ENCODE measurements at regions not wholly inside any gene's neighbourhood (a gene's known extent, or its start where the extent isn't known, plus 50 kb on each side); places are given as distances from the start of the nearest gene placed in this dataset.

- DNase-seq (ENCODE audit: low read depth in 1 of 2, low spot score in 1 of 2) = no peak
- H3K4me1 ChIP-seq = no peaks in the 10 kb centered on the region
- FAIRE-seq = no peak
- TF ChIP-seq, protein P1, sequence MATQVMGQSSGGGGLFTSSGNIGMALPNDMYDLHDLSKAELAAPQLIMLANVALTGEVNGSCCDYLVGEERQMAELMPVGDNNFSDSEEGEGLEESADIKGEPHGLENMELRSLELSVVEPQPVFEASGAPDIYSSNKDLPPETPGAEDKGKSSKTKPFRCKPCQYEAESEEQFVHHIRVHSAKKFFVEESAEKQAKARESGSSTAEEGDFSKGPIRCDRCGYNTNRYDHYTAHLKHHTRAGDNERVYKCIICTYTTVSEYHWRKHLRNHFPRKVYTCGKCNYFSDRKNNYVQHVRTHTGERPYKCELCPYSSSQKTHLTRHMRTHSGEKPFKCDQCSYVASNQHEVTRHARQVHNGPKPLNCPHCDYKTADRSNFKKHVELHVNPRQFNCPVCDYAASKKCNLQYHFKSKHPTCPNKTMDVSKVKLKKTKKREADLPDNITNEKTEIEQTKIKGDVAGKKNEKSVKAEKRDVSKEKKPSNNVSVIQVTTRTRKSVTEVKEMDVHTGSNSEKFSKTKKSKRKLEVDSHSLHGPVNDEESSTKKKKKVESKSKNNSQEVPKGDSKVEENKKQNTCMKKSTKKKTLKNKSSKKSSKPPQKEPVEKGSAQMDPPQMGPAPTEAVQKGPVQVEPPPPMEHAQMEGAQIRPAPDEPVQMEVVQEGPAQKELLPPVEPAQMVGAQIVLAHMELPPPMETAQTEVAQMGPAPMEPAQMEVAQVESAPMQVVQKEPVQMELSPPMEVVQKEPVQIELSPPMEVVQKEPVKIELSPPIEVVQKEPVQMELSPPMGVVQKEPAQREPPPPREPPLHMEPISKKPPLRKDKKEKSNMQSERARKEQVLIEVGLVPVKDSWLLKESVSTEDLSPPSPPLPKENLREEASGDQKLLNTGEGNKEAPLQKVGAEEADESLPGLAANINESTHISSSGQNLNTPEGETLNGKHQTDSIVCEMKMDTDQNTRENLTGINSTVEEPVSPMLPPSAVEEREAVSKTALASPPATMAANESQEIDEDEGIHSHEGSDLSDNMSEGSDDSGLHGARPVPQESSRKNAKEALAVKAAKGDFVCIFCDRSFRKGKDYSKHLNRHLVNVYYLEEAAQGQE (IDR thresholded peaks at IDR 0.05) = no peak
- TF ChIP-seq EHMT2 (IDR thresholded peaks at IDR 0.05; ENCODE audit: low read depth) (no peak), TP53 (CRISPR knock-in tag; IDR thresholded peaks at IDR 0.05) (no peak), BHLHE40 (IDR thresholded peaks at IDR 0.05; ENCODE audit: low read depth, low read length) (no peak), CEBPB (IDR thresholded peaks at IDR 0.05) (no peak), MAZ (IDR thresholded peaks at IDR 0.05; ENCODE audit: borderline replicate concordance, low read depth, low read length) (no peak), ESRRA (IDR thresholded peaks at IDR 0.05; ENCODE audit: borderline replicate concordance, low read length) (no peak), ATOH8 (CRISPR knock-in tag; IDR thresholded peaks at IDR 0.05; ENCODE audit: low read depth) (no peak), KDM5A (IDR thresholded peaks at IDR 0.05) (no peak), BCL3 (IDR thresholded peaks at IDR 0.05) (no peak), RFX5 (IDR thresholded peaks at IDR 0.05) (no peak), FOSL2 (IDR thresholded peaks at IDR 0.05) (no peak), FOSL2 (CRISPR knock-in tag; IDR thresholded peaks at IDR 0.05) (no peak), CHD4 (IDR thresholded peaks at IDR 0.05; ENCODE audit: borderline replicate concordance) (no peak), USF2 (IDR thresholded peaks at IDR 0.05) (no peak)
- TF ChIP-seq, protein P2, sequence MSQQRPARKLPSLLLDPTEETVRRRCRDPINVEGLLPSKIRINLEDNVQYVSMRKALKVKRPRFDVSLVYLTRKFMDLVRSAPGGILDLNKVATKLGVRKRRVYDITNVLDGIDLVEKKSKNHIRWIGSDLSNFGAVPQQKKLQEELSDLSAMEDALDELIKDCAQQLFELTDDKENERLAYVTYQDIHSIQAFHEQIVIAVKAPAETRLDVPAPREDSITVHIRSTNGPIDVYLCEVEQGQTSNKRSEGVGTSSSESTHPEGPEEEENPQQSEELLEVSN (IDR thresholded peaks at IDR 0.05; ENCODE audit: borderline replicate concordance, low read depth) = no peak
- no peak overlapping the region for H3K27ac ChIP-seq
- 14% methylated on average over 16 of the region's 31 CpGs for WGBS (ENCODE audit: missing lambda C conversion rate)
- POLR2A ChIA-PET = no interaction called here
- H3K4me2 ChIP-seq = no peak overlapping the region
- no peaks in the 10 kb centered on the region for H3K9me3 ChIP-seq
- ATAC-seq = no peak
- CTCF ChIA-PET = no interaction called here
- no peak overlapping the region for H3K4me3 ChIP-seq
These were observed 1599.5 kb downstream of the NCAM2 start for GRCh38 chr21:22597660-22598255.

DNA sequence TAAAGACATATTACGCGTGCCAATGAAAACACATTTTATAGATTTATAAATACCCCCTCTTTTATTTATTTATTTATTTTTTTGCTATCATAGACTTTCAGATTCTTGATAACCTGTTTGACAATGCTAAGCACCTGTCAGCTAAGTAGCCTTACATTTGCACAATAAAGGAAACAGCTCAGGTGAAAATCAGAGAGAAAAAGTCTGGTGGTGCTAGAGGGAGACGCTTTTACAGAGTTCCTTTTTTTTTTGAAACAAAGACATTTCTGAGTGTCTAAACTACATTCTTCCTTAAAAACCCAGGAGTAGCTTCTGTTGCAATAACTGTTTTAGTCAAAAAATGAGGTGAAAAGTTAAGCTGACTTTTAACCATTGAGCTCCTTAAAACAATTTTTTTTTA, 1611.6 kb downstream of the NCAM2 start:
- no peaks in the 10 kb centered on the region for H3K9me3 ChIP-seq
- TF ChIP-seq HOXA7 (CRISPR knock-in tag; IDR thresholded peaks at IDR 0.05) (no peak), EHF (CRISPR knock-in tag; IDR thresholded peaks at IDR 0.05) (no peak), RNF2 (IDR thresholded peaks at IDR 0.05; ENCODE audit: borderline replicate concordance, low read depth) (no peak), ZC3H11A (IDR thresholded peaks at IDR 0.05) (no peak), JUN (IDR thresholded peaks at IDR 0.05) (no peak), ESRRA (IDR thresholded peaks at IDR 0.05; ENCODE audit: borderline replicate concordance, low read length) (no peak), MYC (IDR thresholded peaks at IDR 0.05; ENCODE audit: borderline replicate concordance, low read length) (no peak)
- TF ChIP-seq, protein P3, sequence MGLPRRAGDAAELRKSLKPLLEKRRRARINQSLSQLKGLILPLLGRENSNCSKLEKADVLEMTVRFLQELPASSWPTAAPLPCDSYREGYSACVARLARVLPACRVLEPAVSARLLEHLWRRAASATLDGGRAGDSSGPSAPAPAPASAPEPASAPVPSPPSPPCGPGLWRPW (IDR thresholded peaks at IDR 0.05) = no peak
- TF ChIP-seq, protein P4, sequence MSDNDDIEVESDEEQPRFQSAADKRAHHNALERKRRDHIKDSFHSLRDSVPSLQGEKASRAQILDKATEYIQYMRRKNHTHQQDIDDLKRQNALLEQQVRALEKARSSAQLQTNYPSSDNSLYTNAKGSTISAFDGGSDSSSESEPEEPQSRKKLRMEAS (IDR thresholded peaks at IDR 0.05) = no peak
- DNase-seq (ENCODE audit: low read depth in 1 of 2, low spot score in 1 of 2) (no peak), ATAC-seq (no peak), FAIRE-seq (no peak)
- no peak overlapping the region for H3K27ac ChIP-seq
- POLR2A ChIA-PET = no interaction called here
- no peaks in the 10 kb centered on the region for H3K4me1 ChIP-seq
- no peak overlapping the region for H3K4me2 ChIP-seq
- WGBS (ENCODE audit: missing lambda C conversion rate) = 13% methylated on average over 3 of the region's 3 CpGs
- H3K4me3 ChIP-seq = no peak overlapping the region
- CTCF ChIA-PET = interaction anchor here (0.6 kb wide), 1 partner anchor 1037 kb away, joined by 3 read pairs; no protein-coding TSS in a partner anchor
